ENCODE measurements at regions not wholly inside any gene's neighbourhood (a gene's known extent, or its start where the extent isn't known, plus 50 kb on each side); places are given as distances from the start of the nearest gene placed in this dataset.

DNA sequence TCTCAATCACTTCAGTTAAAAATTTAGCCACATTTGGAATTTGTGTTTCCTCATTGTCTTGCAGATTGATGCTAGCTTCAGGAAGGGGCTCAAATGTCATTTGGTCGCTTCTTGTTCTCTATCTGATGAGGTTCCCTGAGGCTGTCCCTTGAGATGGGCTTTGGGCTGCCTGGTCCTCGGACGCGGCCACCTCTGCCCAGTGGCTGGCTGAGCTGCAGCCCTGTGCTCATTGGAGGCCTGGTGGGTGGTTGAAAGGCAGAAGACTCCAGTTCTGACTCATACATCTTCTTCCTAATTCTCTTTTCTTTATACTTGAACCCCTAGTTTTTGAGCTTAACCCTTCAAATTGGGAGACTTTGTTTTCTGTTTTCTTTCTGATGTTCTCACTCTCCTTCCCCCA lies 78.8 kb upstream of the NTRK2 start:
- TF ChIP-seq, protein P1, sequence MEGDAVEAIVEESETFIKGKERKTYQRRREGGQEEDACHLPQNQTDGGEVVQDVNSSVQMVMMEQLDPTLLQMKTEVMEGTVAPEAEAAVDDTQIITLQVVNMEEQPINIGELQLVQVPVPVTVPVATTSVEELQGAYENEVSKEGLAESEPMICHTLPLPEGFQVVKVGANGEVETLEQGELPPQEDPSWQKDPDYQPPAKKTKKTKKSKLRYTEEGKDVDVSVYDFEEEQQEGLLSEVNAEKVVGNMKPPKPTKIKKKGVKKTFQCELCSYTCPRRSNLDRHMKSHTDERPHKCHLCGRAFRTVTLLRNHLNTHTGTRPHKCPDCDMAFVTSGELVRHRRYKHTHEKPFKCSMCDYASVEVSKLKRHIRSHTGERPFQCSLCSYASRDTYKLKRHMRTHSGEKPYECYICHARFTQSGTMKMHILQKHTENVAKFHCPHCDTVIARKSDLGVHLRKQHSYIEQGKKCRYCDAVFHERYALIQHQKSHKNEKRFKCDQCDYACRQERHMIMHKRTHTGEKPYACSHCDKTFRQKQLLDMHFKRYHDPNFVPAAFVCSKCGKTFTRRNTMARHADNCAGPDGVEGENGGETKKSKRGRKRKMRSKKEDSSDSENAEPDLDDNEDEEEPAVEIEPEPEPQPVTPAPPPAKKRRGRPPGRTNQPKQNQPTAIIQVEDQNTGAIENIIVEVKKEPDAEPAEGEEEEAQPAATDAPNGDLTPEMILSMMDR (IDR thresholded peaks at IDR 0.05) = no peak
- TF ChIP-seq POLR2A (IDR thresholded peaks at IDR 0.05; ENCODE audit: low read depth) = no peak

Measured in esophagus muscularis mucosa (tissue), 3 donors.